Activated CD4-positive, alpha-beta T cell treated with anti-CD3 and anti-CD28 coated beads, Interleukin-2, amount 50 U/mL, for 4 hours (primary cell): ENCODE measurements at regions not wholly inside any gene's neighbourhood (a gene's known extent, or its start where the extent isn't known, plus 50 kb on each side); places are given as distances from the start of the nearest gene placed in this dataset.

Experiments used
- DNase-seq, 2 experiments: peaks; one replicate each; pipeline ENCODE4 v3.0.0-alpha.2; 2020

DNA sequence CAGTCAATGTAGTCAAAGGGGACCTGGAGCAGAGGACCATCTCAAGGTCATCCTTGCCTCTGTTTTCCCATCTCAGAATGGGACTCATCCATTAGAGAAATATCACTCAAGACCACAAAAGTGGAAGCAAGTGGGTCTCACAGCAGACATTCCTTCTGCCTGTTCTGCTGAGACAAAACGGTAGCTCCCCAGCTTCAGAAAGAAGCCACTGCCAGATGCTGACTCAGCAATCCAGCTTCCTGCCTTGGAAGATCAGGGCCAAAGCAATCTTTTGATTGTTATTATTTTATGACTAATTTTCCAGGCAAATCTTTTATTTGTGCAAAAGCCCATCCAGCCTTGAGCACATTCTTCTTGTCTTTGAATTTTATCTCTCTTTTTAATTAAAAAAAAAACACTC lies 86.8 kb downstream of the CCT6B start:
- DNase-seq, result no peak

DNA sequence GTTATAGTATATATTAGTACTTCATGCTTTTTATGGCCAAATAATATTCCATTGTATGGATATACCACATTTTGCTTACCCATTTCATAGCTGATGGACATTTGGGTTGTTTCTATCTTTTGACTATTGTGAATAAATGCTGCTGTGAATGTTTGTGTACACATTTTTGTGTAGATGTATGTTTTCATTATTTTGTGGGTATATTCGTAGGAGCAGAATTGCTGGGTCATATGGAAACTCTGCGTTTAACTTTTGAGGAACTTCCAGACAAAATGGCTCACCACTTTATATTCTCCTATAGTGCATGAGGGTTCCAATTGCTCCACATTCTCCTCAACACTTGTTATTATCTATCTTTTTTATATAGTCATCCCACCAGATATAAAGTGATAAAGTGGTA lies 88.6 kb downstream of the CCT6B start:
- no peak for DNase-seq

DNA sequence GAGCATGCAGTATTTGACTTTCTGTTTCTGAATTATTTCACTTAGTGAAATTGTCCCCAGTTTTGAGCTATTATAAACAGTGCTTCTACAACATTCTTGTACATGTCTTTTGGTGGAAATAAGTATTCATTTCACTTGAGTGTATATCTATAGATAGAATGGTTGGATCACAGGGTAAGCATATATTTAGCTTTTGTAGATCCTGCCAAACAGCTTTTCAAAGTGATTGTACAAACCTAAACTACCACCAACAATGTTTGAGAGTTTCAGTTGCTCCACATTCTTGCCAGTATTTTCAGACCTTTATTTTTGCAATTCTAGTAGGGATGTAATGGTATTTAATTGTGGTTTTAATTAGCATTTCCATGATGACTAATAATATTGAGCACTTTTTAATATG lies 91.6 kb downstream of the CCT6B start:
- DNase-seq, result no peak

DNA sequence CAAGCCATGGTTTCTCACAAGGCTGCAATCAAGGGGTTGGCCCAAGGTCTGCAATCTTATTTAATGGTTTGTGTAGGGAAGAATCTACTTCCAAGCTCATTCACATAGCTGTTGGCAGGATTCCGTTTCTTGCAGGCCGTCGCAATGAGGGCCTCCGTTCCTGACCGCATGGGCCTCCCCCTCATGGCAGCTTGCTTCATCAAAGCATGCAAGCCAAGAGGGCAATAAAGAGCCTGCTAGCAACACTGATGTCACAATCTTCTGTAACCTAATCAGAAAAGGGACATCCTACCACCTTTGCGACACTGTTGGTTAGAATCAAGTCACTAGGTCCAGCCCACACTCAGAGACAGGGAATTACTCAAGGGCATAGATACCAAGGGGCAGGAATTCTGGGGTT lies 95.5 kb downstream of the CCT6B start:
- no peak for DNase-seq

DNA sequence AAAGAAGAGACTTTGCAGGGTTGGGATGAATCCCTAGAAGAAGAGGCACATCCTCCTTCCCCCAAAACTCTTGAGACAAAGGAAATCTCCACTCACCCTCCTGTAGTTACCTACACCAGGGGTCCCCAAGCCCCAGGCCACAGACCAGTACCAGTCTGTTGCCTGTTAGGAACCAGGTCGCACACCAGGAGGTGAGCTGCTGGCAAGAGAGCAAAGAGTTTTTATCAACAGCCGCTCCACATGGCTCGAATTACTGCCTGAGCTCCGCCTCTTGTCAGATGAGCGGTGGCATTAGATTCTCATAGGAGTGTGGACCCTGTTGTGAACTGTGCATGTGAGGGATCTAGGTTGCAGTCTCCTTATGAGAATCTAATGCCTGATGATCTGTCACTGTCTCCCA lies 98.9 kb downstream of the CCT6B start:
- DNase-seq, result no peak

DNA sequence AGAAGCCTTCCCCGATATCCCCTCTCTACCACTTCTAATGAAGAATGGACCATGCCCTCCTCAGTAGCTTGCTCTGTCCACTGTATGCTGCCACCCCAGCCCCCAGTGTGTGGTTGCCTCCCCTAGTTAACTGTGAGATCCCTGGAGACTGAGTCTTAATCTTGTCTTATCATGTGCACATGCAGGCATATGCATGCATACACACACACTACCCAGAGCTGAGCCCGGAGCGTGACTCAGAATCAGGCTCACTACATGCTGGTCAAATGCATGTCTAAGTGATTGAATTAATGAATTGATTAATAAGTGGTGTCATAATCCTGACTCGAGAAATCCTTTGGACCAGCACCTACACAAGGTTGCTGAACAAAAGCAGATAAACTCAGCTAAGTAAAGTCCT lies 99.4 kb downstream of the CCT6B start:
- DNase-seq, result no peak

DNA sequence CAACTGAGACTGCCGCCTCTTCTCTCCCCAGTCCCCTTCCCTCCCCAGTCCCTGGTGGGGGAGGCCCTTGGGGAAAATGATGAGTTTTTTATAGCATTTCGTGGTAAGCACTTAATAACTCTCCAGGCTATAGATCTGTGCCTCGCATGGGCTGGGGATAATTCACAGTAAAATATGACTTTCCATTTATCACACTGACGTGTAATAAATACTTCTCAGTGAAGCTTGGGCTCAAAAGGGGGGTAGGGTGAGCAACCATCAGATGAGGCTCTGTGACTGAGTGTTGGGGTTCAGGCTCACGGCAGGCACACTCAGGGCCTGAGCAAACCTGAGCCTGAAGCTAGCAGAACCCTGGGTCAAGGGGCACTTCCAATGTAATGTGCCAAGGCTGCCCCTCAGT lies 101.6 kb downstream of the CCT6B start:
- DNase-seq, result no peak

DNA sequence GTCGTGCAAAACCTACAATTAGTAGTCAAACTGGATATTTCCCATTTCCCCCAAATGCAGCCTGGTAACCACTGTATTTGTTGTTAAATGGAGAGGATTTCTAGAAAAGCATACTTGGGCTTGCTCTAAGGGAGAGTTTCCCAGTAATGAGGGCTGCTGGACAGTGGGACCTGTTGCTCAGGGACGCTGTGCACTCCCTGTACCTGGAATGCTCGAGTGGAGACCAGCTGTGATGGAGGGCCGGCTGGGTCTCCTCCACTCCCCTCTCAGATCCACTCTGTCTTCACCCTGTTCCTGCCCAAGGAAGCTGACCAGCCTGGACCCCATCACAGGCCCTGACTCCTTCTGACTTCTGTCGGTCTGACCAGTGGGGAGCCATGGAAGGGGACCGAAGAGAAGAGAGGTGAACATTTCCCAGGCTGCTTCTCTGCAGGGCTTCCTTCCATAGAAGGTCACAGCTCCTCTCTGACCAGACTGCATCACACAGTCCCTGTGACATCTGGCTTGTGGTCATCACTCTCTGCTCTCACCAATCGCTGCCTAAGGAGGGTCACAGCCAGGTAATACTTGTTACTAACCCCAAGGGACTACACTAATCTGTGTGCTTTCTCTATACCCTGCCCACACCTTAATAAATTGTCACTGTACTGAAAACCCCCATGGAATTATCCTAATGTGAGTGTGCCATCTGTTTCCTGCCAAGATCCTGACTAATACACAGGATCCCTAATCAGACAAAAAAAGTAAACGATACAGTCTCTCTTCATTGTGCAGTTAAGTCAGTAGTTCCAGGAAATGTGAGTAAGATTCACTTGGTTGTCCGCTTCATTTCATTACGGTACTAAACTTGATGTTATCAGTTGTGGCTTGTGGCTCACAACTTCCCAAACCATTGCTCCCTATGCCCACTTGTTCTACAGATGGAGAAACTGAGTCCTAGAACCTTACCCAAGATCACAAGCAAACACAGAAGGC lies 102.4 kb downstream of the CCT6B start:
- DNase-seq, result no peak

DNA sequence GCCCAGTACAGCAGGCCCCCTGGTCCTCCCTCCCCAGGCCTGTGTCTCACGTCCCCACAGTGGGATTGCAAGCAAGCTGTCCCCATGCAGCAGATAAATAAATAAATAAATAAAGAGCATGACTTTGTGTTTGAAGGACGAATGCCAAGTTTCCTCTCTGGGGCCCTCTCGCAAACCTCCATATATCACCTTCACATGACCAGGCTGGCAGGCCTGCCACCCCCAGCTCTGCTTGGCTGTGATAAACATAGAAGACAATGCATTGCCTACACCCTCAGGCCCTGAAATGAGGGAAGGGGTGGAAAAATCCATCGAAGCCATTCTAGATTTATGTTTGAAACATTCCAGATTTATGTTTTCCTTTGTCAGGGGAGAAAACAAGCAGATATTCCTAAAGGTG lies 107.3 kb downstream of the CCT6B start:
- DNase-seq, result no peak

DNA sequence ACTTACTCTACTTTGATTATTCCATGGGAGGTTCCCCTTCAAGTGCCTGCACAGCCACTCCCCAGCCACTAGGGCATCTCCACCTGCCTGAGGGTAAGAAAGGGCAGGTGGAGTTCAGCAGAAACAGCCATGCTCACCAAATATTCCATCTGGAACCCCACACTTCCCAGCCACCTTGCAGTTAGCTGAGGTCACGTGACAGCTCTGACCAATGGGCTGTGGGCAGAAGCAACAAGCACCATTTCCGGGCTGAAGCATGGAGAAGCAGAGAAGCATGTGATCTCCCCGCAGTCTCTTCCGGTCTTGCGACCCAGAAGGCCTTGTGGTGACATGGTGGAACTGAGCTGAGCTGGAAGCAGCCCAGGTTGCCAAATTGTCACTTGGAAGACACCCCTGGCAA lies 108.6 kb downstream of the CCT6B start:
- no peak for DNase-seq

DNA sequence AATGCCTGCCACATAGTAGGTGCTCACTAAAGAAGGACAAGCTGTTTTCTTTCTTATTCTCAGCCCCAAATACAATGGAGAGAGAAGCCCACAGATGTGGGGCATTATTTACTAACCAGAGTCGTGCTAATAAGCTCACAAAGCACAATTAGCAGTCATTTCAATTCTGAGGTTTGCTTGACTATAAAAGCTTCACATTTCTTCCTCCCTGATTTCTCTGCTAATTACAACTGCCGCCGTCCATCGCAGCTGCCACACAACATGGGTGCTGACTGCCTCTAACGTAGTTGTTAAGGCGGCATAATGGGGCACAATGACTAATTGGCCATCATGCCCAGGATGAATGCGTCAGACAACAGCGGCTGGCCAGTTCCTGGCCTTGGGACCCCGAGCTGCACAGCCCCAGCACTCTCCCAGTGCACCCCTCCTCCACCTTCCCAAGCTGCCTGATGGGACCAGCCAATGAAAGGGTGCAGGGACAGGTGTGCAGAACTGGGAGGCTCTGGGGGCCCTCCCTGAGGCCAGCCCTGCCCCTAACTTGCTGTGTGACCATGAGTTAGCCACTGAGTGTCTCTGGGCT lies 109.2 kb downstream of the CCT6B start:
- DNase-seq, result no peak

DNA sequence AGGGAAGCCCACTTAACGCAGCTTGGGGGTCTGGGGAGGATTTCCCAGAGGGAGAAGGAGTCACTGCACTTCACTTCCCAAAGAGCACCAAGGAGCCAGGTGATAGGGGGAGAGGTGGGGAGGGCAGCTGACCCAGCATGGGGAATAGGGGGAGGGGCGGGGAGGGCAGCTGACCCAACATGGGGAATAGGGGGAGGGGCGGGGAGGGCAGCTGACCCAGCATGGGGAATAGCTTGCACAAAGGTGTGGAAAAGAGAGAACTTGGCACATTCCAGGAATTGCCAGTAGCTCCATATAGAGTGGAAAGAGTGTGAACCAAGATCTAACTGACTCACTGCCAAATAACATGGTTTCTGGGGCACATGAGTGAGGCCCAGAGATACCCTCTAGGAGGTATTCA lies 110.3 kb downstream of the CCT6B start:
- DNase-seq, result no peak

DNA sequence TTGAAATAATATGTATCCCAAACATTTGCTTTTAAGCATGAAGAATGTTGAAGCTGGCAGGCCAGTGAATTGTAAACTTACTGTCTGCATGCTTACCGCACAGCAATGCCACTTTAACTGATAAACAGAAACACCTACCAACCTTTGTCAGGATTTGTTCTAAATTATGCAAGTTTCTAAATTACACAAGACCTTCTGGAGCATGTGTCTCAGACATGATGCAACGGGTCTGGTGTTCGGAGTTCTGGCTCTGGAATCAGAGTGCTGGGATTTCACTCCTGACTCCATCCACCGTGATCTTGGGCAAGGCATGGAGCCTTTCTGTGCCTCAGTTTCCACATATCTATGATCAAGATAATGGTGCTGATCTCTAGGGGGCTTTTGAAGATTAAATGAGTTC lies 111.2 kb downstream of the CCT6B start:
- DNase-seq, result no peak

DNA sequence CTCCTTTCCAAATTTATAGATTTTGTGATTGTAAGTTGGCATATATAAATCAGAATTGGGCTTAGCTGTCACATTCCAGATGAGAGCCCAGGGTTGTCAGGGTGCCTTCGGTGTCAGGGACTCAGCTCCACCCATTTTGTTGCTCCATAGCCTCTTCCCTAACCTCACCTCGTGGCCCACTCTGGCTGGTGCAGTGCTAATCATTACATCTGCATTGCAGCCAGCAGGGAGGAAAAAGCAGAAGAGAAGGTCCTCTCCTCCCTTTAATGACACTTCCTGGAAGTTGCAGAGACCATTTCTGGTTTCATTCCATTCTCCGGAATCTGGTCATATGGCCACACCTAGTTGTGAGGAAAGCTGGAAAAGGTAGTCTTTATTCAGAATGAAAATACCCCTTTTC lies 113.3 kb downstream of the CCT6B start:
- DNase-seq, result no peak

DNA sequence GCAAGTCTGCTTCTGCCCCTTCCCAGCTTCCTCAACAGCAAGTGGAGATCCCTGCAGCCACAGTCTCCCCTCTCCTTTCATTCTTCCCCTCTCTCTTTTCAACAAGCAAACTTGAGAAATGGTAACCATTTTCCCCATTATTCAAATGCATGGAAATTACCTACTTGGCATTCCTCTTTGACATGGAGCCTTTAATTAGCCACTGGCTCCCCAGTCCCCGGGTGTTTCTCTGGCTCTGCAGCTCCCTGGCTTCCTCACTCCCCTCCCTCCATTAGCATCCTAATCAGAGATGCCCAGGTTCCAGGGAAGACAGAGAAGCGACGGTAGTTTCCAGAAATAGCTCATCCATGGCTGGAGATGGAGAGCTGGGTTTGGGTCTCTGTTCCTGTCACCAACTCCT lies 116.0 kb downstream of the CCT6B start:
- no peak for DNase-seq

DNA sequence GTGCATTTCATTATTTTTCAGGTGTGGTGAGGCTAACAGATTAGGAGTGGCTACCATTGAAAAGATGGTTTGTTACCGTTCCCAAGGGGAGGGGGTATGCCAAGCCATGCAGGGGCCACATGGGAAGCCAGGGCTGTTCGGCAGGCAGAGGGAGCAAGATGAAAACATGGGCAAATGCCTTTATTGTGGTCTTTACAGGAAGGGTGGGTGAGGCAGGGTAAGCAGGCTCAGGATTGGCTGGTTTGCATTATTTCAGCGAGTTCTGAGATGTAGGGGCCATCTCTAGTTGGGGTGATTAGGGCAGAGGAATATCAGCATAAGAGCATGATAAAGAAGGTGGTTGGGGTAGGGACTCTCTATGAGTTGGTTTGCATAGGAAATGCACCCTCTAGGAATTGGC lies 117.6 kb downstream of the CCT6B start:
- no peak for DNase-seq

DNA sequence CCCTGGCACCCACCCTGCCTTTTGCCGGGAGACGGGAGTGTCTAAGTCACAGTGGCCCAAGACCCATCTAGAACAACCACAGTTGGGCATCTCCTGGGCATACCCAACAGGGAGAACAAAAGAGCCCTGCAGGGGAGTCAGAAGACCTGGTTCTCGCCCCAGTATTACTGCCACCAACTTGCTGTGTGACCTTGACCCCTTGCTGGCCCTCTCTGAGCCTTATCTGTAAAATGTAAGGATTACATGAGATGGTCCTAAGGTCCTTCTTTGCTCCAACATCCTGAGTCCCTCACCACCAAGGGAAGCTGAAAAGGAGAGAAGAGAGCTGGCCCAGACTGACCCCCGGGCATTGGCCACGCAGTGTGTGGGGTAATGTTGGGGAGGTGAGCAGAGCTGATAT lies 119.0 kb downstream of the CCT6B start:
- no peak for DNase-seq

DNA sequence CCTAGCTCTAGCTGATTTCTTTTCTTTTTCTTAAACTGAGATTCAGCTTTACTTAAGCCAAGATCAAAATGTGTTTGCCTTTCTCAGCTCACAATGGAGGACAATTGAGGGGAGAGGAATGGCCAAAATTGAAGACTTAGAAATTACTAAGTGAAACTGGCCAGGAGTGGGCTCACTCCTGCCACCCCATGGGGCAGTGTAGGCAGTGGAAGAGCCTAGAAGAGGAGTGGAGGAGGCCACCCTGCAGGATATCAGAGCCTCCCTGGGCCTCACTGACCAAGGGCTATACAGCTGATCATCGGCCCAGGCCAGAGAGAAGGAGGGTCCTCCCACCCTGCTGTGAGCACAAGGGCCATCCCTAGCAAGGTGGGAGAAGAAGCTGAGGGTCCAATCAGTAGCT lies 119.8 kb downstream of the CCT6B start:
- DNase-seq, result no peak

DNA sequence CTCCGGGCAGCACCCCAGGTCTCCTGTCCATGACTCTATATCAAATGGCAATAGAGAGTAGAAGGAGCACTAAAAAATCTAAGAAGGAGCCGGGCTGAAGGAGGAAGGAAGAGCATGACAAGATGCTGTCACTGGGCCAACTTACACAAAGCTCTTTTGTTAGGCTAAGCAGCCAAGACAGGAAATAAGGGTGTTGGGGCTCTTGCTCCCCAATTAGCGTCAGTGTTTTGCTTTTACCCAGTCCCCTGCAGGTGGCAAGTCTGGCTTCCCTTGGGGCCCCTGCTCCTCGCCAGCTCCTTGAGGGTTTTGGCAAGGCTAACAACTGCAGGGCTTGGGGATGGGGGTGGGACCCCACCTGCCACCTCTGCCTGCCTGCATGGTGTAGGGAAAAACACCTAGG lies 120.5 kb downstream of the CCT6B start:
- no peak for DNase-seq

DNA sequence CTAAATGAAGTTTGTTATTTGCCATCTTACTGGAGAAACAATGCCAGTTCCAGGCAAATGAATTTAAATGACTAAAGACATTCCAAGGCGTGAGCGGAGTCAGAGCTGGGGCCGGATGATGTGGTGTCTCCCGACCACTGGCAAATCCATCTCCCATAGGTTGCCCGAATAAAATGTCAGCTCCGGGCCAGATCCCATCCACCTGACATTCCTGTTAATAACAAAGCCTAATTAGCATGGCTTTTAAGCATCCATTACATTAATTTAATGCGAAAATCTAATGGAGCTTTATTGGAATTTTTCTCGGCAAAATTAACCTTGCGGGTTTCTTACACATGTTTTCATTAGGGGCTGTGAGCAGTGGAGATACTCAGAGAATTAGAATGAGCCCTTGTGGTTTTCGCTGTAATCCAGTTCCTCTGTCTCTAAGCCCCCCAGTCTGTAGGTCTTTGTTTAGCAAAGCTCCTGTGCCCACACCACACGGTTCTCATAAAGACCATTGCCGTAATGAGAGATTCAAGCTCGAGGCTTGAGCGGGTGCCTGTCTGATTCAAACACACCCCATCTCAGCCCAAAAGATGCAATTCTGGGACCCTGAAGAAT lies 123.3 kb downstream of the CCT6B start:
- DNase-seq, result no peak

DNA sequence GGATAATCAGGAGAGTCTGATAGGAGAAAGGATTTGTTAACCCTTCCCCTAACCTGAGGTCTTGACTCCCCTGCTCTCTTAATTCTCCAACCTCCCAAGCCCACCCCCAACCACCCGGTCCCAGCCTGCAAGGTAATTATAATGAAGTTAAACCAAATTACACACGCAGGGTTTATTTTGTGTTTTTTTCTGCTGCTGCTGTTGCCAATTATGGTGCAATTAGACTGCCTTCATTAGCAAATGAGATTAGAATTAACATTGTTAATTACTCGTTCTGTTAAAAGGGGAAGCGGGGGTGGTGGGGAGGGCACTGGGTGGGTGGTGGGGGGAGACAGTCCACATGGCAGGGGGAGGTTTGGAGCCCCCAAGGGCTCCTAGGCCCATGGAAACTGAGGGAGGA lies 128.9 kb downstream of the CCT6B start:
- DNase-seq, result no peak

DNA sequence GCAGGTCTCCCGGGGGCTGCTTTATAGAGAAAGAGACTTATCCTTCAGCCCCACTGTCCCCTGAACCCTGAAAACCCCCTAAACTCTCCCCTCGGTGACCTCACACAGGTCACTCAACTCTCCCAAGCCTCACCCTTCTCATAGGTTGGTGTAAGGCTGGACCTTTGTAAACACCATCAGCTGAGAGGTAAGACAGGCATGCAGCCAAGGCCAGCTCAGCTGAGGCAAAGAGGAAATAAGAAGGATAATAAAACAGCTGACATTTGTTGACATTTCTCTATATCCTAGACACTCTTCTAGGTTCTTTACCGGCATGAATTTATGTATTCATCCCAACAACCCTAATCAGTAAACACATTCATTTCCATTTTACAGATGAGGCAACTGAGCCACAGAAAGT lies 134.3 kb downstream of the CCT6B start:
- no peak for DNase-seq

DNA sequence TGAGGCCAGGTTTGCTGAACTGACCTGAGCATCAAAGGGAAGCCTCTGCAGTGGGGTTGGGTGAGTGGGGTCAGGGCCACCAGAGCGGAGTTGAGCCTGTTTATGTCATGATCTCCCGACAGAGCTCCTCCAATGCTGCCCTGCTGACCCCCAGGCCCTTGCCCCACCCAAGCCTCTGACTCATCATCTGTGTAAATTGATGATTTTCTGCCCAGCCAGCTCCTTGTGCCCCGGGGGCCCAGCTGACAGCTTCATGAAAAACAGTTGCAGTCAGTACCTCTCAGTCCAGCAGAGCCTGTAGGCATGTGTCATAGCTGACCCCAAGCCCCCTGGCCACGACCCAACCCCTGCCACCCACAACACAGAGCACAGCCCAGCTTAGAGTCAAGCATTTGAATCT lies 134.9 kb downstream of the CCT6B start:
- DNase-seq, result no peak

DNA sequence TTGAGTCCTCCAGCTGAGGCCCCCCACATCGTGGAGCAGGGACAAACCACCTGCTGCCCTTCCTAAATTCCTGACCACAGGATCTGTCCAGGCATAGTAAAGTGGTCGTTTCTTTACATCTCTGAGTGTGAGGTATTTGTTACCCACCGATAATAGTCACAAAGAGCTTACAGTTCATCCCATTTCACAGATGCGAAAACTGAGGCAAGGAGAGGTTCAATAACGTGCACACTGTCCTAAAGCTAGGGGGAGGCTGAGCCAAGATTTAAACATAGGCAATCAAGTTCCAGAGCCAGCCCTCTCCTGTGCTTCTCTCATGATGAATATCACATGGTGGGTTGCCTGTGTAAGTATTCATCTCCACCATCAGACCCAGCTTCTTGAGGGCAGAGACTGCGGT lies 135.4 kb downstream of the CCT6B start:
- DNase-seq, result no peak
